SK-N-SH (cell line): ENCODE measurements at regions not wholly inside any gene's neighbourhood (a gene's known extent, or its start where the extent isn't known, plus 50 kb on each side); places are given as distances from the start of the nearest gene placed in this dataset.

Experiments
- CTCF ChIA-PET: fragments of 300-600, 350-600 bp; formaldehyde crosslinking; extraction: SDS; loops from one replicate; lab custom pipeline; 2021; lab: Yijun Ruan, JAX
- POLR2A ChIA-PET: fragments of 350-600 bp; sonication (Branson Sonifier 250); formaldehyde crosslinking; extraction: SDS; loops from one replicate; lab custom pipeline; 2020; ENCODE audit warnings: antibody characterized with exemption, inconsistent platforms; lab: Yijun Ruan, JAX
- DNase-seq: peaks from one replicate; pipeline ENCODE4 v3.0.0; 2012
- H2AFZ ChIP-seq: fragments of 200-600 bp; sonication (generic); 2 replicates; pipeline ENCODE4 v1.8.1; 2016; ENCODE audit warnings: antibody characterized with exemption, mild to moderate bottlenecking, low read depth
- H3F3A ChIP-seq: fragments of 200-600 bp; sonication (generic); replicated peaks from 2 replicates; pipeline ENCODE3; 2016; ENCODE audit warnings: antibody characterized with exemption, mild to moderate bottlenecking; ENCODE audit not compliant: insufficient read depth
- H3K27ac ChIP-seq, 2 experiments: fragments of 200-500 bp in 1 of 2; fragments of 200-600 bp in 1 of 2; sonication (Bioruptor generic) in 1 of 2; sonication (generic), shearing (Covaris generic) in 1 of 2; 2 replicates each; pipeline versions ENCODE4 v1.5.1 to v1.6.1; 2014 to 2016; ENCODE audit warnings: low read depth in 2 of 2, inconsistent platforms in 1 of 2, low read length in 1 of 2, mild to moderate bottlenecking in 1 of 2, mixed read lengths in 1 of 2
- H3K27me3 ChIP-seq: fragments of 200-600 bp; sonication (generic), shearing (Covaris generic); 2 replicates; pipeline ENCODE4 v1.6.1; 2016; ENCODE audit warnings: mixed run types; ENCODE audit not compliant: insufficient read depth
- H3K36me3 ChIP-seq, 2 experiments: fragments of 200-500 bp in 1 of 2; fragments of 200-600 bp in 1 of 2; sonication (Bioruptor generic) in 1 of 2; sonication (generic) in 1 of 2; replicated peaks in 1 of 2; 2 replicates each; pipeline versions ENCODE3 to v1.5.1; 2014 to 2016; ENCODE audit warnings: low read length in 1 of 2, mild to moderate bottlenecking in 1 of 2; ENCODE audit not compliant: insufficient read depth in 2 of 2, control insufficient read depth in 1 of 2
- H3K4me1 ChIP-seq, 2 experiments: fragments of 200-500 bp in 1 of 2; fragments of 200-600 bp in 1 of 2; sonication (Bioruptor generic) in 1 of 2; sonication (generic), shearing (Covaris generic) in 1 of 2; 2 replicates each; pipeline versions ENCODE4 v1.5.1 to v1.6.1; 2014 to 2016; ENCODE audit warnings: low read depth in 1 of 2, low read length in 1 of 2, mixed run types in 1 of 2; ENCODE audit not compliant: insufficient read depth in 2 of 2, control insufficient read depth in 1 of 2
- H3K4me2 ChIP-seq: fragments of 200-600 bp; sonication (generic), shearing (Covaris generic); 2 replicates; pipeline ENCODE4 v1.6.1; 2017; ENCODE audit warnings: mixed run types
- H3K4me3 ChIP-seq, 2 experiments: fragments of 200-500 bp in 1 of 2; fragments of 200-600 bp in 1 of 2; sonication (Bioruptor generic) in 1 of 2; sonication (generic), shearing (Covaris generic) in 1 of 2; 2 replicates each; pipeline versions ENCODE4 v1.5.1 to v1.8.1; 2014 to 2016; ENCODE audit warnings: low read depth in 2 of 2, inconsistent platforms in 1 of 2, low read length in 1 of 2, mild to moderate bottlenecking in 1 of 2, mixed read lengths in 1 of 2, moderate library complexity in 1 of 2
- H3K79me2 ChIP-seq: fragments of 200-600 bp; sonication (generic); 2 replicates; pipeline ENCODE4 v1.8.1; 2017; ENCODE audit warnings: mild to moderate bottlenecking; ENCODE audit not compliant: insufficient read depth
- H3K9ac ChIP-seq: fragments of 200-600 bp; sonication (generic); 2 replicates; pipeline ENCODE4 v1.6.1; 2017; ENCODE audit warnings: mixed run types
- H3K9me2 ChIP-seq: fragments of 200-600 bp; sonication (generic); 2 replicates; pipeline ENCODE4 v1.6.1; 2017; ENCODE audit warnings: mixed run types
- H3K9me3 ChIP-seq: fragments of 200-600 bp; sonication (generic); 2 replicates; pipeline ENCODE4 v1.6.1; 2017; ENCODE audit warnings: mixed run types, mild to moderate bottlenecking, moderate library complexity
- H4K20me1 ChIP-seq: fragments of 200-600 bp; sonication (generic); 2 replicates; pipeline ENCODE4 v1.6.1; 2017; ENCODE audit warnings: mild to moderate bottlenecking, mixed run types; ENCODE audit not compliant: insufficient read depth
- CHD2 ChIP-seq: fragments of 150-350 bp; IDR thresholded peaks from 2 replicates; pipeline ENCODE4 v1.6.1; 2018; ENCODE audit warnings: low read length; ENCODE audit not compliant: partially characterized antibody
- EZH2phosphoT487 ChIP-seq: fragments of 200-600 bp; sonication (generic); IDR thresholded peaks from 2 replicates; pipeline ENCODE4 v1.6.1; 2017; ENCODE audit warnings: low read depth, mixed run types, mild to moderate bottlenecking, antibody characterized with exemption, moderate library complexity, borderline replicate concordance
- FOSL2 ChIP-seq: IDR thresholded peaks from 2 replicates; pipeline ENCODE4 v1.4.0; 2012; ENCODE audit warnings: low read depth, mild to moderate bottlenecking, moderate library complexity, borderline replicate concordance
- FOXJ3 ChIP-seq: sonication (generic); formaldehyde crosslinking; IDR thresholded peaks from 2 replicates; pipeline ENCODE4 v1.5.1; 2020; ENCODE audit warnings: mild to moderate bottlenecking, missing genetic modification reagents
- FOXM1 ChIP-seq: IDR thresholded peaks from 2 replicates; pipeline ENCODE4 v1.4.0; 2012; ENCODE audit warnings: low read depth, mild to moderate bottlenecking
- GATA2 ChIP-seq: sonication (generic); formaldehyde crosslinking; IDR thresholded peaks from 2 replicates; pipeline ENCODE4 v1.5.0; 2020; ENCODE audit warnings: mild to moderate bottlenecking, missing genetic modification reagents
- IRF3 ChIP-seq: fragments of 150-350 bp; IDR thresholded peaks from 2 replicates; pipeline ENCODE4 v1.6.1; 2016; ENCODE audit warnings: mild to moderate bottlenecking, low read depth, low read length
- MAX ChIP-seq: IDR thresholded peaks from 2 replicates; pipeline ENCODE4 v1.4.0; 2012; ENCODE audit warnings: low read depth
- MXI1 ChIP-seq: IDR thresholded peaks from 2 replicates; pipeline ENCODE4 v1.6.1; 2012; ENCODE audit warnings: mild to moderate bottlenecking, low read depth, low read length, improper control_type of control experiment
- POLR2AphosphoS5 ChIP-seq: IDR thresholded peaks from 2 replicates; pipeline ENCODE4 v1.6.1; 2012; ENCODE audit warnings: low read depth, low read length
- RAD21 ChIP-seq: IDR thresholded peaks from 2 replicates; pipeline ENCODE4 v1.6.1; 2012; ENCODE audit warnings: mild to moderate bottlenecking, low read length
- RFX5 ChIP-seq: IDR thresholded peaks from 2 replicates; pipeline ENCODE4 v1.6.1; 2012; ENCODE audit warnings: mild to moderate bottlenecking, improper control_type of control experiment, low read length
- SIN3A ChIP-seq: IDR thresholded peaks from 2 replicates; pipeline ENCODE4 v1.6.1; 2012; ENCODE audit warnings: low read depth, mild to moderate bottlenecking, low read length, moderate library complexity, borderline replicate concordance
- TCF12 ChIP-seq: IDR thresholded peaks from 2 replicates; pipeline ENCODE4 v1.4.0; 2012
- TEAD4 ChIP-seq: IDR thresholded peaks from 2 replicates; pipeline ENCODE4 v1.4.0; 2012; ENCODE audit warnings: mild to moderate bottlenecking, borderline replicate concordance; ENCODE audit not compliant: insufficient read depth
- WGBS: methylation state at CpG from one replicate; pipeline ENCODE4 v1.1.6; 2017; ENCODE audit warnings: low lambda C conversion rate; 5-methylcytosine and 5-hydroxymethylcytosine counted together
- TF ChIP-seq, protein P1 (sequence below): fragments of 150-350 bp; IDR thresholded peaks from 2 replicates; pipeline ENCODE4 v1.6.1; 2017; ENCODE audit warnings: antibody characterized with exemption, low read length, low read depth, borderline replicate concordance
- TF ChIP-seq, protein P2 (sequence below): fragments of 200-600 bp; sonication (generic); IDR thresholded peaks from 2 replicates; pipeline ENCODE4 v1.6.1; 2017; ENCODE audit warnings: antibody characterized with exemption, mild to moderate bottlenecking, moderate library complexity

DNA sequence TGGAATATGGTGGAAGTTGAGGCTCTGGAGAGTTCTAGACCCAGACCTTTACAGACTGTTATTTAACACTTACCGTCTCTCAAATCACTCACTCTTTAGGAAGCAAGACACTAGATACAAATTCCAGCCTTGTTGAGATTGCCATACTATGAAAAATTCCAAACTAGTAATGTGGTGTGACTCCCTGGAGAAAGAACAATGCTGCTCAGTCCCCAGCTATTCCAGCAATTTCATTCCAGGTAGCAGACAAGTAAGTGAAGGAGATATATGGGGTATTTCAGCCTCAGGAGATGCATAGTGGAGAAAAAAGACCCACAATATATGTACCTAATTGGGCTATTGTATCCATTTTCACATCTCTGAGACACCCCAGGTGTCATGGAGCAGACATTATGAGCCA lies 678.9 kb upstream of the LMO3 start:
- 30% methylated on average over 1 of the region's 1 CpG for WGBS
- H3K4me3 ChIP-seq: no peak overlapping the region
- no peaks in the 10 kb centered on the region for H3K9me3 ChIP-seq
- TF ChIP-seq GATA2 (CRISPR knock-in tag) (no peak), EZH2phosphoT487 (no peak), TCF12 (no peak), RAD21 (no peak), RFX5 (no peak), POLR2AphosphoS5 (no peak), FOSL2 (no peak), MAX (no peak), MXI1 (no peak), CHD2 (no peak), SIN3A (no peak), IRF3 (no peak), FOXM1 (no peak), FOXJ3 (CRISPR knock-in tag) (no peak), TEAD4 (no peak)
- TF ChIP-seq, protein P1, sequence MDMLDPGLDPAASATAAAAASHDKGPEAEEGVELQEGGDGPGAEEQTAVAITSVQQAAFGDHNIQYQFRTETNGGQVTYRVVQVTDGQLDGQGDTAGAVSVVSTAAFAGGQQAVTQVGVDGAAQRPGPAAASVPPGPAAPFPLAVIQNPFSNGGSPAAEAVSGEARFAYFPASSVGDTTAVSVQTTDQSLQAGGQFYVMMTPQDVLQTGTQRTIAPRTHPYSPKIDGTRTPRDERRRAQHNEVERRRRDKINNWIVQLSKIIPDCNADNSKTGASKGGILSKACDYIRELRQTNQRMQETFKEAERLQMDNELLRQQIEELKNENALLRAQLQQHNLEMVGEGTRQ: no peak
- TF ChIP-seq, protein P2, sequence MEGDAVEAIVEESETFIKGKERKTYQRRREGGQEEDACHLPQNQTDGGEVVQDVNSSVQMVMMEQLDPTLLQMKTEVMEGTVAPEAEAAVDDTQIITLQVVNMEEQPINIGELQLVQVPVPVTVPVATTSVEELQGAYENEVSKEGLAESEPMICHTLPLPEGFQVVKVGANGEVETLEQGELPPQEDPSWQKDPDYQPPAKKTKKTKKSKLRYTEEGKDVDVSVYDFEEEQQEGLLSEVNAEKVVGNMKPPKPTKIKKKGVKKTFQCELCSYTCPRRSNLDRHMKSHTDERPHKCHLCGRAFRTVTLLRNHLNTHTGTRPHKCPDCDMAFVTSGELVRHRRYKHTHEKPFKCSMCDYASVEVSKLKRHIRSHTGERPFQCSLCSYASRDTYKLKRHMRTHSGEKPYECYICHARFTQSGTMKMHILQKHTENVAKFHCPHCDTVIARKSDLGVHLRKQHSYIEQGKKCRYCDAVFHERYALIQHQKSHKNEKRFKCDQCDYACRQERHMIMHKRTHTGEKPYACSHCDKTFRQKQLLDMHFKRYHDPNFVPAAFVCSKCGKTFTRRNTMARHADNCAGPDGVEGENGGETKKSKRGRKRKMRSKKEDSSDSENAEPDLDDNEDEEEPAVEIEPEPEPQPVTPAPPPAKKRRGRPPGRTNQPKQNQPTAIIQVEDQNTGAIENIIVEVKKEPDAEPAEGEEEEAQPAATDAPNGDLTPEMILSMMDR: no peak
- TF ChIP-seq, all 33 proteins: peak for 0
- Histone ChIP-seq H4K20me1 (no peaks in the 10 kb centered on the region), H3K9ac (no peak overlapping the region), H3F3A (no peaks in the 10 kb centered on the region), H3K27me3 (no peaks in the 10 kb centered on the region), H2AFZ (no peak overlapping the region), H3K79me2 (no peaks in the 10 kb centered on the region), H3K4me1 (no peaks in the 10 kb centered on the region), H3K36me3 (no peaks in the 10 kb centered on the region), H3K4me2 (no peak overlapping the region), H3K27ac (no peak overlapping the region), H3K9me2 (no peaks in the 10 kb centered on the region)
- CTCF ChIA-PET: no interaction called here
- POLR2A ChIA-PET: no interaction called here
- no peak for DNase-seq
